Astrocyte of the spinal cord (primary cell): ENCODE measurements at regions not wholly inside any gene's neighbourhood (a gene's known extent, or its start where the extent isn't known, plus 50 kb on each side); places are given as distances from the start of the nearest gene placed in this dataset.

ENCODE experiments used
- DNase-seq: peaks from one replicate; pipeline ENCODE4 v3.0.0; 2011; ENCODE audit warnings: low read depth, low spot score
- H3K4me3 ChIP-seq: 2 replicates; pipeline ENCODE4 v1.5.1; 2011; ENCODE audit warnings: low read depth, mild to moderate bottlenecking, low read length, moderate library complexity
- in situ Hi-C: cut with HindIII; loops from 2 replicates; pipeline ENCODE4 v1.10.0; 2017; ENCODE audit warnings: low sequenced_read_pairs
- TF ChIP-seq, protein P1 (sequence below): IDR thresholded peaks from 2 replicates; pipeline ENCODE4 v1.5.1; 2012; ENCODE audit warnings: low read depth, mild to moderate bottlenecking, low read length, inconsistent platforms

DNA sequence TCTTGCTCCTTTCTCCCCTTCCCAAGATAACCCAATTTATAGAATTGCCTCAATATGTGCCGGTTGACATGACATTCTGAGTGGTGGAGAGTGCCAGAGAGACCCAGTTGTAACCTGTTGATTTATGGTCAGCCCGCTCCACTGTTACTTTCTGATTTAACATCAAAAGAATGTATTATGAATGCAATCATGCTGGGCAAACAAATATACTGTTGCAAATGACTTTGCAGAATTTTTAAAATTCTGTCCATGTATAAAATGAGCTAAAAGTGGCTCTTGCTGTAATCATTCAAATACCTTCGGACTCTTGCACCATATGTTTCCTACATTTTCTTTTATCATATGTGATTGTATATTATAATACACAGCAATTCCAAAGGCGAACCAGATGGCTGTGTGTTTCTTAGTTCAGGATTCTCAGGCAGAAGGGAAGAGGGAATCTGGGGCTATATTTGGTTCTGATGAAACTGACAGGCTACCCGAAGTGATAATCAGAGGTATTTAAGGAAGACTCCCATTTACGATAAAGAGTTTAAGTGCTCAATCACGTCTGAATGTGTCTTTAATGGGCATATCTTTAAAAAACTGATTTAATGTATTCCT lies 131.7 kb downstream of the CLCN4 start:
- H3K4me3 ChIP-seq, result no peak overlapping the region
- TF ChIP-seq, protein P1, sequence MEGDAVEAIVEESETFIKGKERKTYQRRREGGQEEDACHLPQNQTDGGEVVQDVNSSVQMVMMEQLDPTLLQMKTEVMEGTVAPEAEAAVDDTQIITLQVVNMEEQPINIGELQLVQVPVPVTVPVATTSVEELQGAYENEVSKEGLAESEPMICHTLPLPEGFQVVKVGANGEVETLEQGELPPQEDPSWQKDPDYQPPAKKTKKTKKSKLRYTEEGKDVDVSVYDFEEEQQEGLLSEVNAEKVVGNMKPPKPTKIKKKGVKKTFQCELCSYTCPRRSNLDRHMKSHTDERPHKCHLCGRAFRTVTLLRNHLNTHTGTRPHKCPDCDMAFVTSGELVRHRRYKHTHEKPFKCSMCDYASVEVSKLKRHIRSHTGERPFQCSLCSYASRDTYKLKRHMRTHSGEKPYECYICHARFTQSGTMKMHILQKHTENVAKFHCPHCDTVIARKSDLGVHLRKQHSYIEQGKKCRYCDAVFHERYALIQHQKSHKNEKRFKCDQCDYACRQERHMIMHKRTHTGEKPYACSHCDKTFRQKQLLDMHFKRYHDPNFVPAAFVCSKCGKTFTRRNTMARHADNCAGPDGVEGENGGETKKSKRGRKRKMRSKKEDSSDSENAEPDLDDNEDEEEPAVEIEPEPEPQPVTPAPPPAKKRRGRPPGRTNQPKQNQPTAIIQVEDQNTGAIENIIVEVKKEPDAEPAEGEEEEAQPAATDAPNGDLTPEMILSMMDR, result no peak
- in situ Hi-C loops, result no loop called here
- DNase-seq, result peak; percentile 13

DNA sequence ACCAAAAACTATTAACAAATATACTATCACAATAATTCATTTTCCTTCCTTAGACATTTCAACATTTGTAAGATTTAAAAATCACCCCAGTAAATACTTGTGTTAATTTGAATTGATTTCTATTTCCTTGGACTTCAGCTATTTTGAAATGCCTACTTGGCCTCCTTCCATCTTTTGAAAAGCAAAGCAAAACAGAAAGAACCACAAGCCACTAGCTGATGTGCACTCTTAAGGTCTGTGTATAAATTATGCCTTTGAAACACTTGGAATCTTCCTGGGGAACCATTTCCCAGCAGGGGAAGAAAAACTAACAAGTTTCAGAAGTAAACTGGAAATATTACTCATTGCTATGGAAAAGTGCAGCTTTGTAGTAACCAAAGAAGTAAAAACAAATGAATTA lies 139.8 kb downstream of the CLCN4 start:
- H3K4me3 ChIP-seq, result no peak overlapping the region
- peak; percentile 86 for DNase-seq
- TF ChIP-seq, protein P1, result no peak
- in situ Hi-C loops, result no loop called here

DNA sequence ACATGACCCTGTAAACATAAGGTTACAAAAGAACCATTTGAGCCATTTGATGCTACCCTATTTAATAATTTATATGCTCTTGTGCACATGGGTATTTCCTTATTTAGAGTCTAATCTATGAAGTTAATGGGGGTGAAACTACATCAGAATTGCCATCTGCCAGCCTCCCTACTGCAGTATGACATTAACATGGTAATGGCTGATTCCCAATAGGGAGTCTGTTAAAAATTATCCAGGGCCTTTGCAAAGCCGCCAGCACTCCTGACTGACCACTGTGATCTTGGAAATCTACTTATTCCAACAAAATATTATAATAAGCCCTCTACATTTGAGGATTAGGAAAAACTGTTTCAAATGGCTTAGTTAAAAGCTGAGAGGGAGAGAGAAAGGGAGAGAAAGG lies 153.7 kb downstream of the CLCN4 start:
- TF ChIP-seq, protein P1, result no peak
- no peak overlapping the region for H3K4me3 ChIP-seq
- in situ Hi-C loops, result no loop called here
- no peak for DNase-seq

DNA sequence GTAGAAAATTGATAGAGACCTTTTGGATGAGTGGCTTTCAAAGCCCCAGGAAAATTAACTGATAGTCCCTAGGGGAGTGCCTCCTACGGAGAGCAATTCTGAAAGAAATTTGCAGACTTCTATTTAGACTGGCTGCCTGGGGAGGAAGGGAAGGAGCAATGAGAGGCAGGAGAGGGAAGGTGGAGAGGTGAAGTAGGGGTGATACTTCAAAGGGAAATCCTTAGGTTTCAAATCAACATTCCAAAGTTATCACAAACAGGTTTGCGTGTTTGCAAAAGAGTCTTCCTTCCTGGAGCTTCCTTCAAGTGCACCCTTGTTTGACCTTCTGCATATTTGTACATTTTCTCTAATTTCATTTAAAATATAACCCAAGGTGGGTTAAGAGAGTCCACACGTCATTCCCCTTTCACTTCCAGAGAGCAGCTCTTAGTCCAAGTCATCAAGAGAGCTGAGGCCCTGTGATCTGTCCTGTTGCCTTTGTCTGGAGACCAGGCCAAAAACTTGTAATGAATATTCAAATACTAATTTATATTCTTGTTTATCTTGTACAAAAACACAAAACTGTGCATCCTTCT lies 157.8 kb downstream of the CLCN4 start:
- H3K4me3 ChIP-seq, result no peak overlapping the region
- TF ChIP-seq, protein P1, result no peak
- DNase-seq, result no peak
- in situ Hi-C loops, result no loop called here

DNA sequence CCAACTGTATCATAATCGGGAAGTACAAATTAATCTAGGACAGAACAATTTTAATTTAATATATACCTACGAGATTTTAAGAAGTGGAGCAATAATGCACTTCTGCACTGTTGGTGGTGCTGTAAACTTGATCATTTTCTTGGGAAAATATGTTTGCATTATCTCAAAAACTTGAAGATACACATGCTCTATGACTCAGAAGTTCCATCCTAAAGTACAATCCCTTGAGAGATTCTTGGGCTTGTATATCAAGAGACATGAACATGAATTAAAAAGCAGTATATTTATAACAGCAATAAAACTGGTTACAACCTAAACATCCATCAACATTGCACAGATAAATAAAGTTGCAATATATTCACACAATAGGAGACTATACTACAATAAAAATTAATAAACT lies 168.8 kb downstream of the CLCN4 start:
- peak; percentile 31 for DNase-seq
- TF ChIP-seq, protein P1, result no peak
- H3K4me3 ChIP-seq, result no peak overlapping the region
- in situ Hi-C loops, result no loop called here

DNA sequence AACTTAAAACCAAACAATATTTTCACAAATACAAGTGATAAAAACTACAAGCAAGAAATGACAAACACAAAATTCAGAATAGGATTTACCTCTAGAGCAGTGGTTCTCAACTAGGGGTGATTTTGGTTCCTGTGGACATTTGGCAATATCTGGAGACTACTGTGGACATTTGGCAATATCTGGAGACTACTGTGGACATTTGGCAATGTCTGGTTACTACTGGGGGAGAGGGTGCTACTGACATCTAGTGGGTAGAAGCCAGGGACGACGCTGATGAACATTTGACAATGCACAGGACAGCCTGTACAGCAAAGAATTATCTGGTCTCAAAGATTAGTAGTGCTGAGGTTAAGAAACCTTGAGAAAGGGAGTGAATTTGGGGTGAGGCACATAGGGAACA lies 169.8 kb downstream of the CLCN4 start:
- no peak overlapping the region for H3K4me3 ChIP-seq
- in situ Hi-C loops, result no loop called here
- TF ChIP-seq, protein P1, result peak; percentile 13
- no peak for DNase-seq
